ENCODE measurements at regions not wholly inside any gene's neighbourhood (a gene's known extent, or its start where the extent isn't known, plus 50 kb on each side); places are given as distances from the start of the nearest gene placed in this dataset.
"Not testable (repeated sequence)": the region's sequence is repeated elsewhere in the genome, so short reads cannot be mapped to it uniquely, and the experiment has no call there.

GRCh38 chr13:110978390-110978789 is 63.5 kb upstream of the ANKRD10 start:
- no peak for DNase-seq
- H3K9me3 ChIP-seq (replicated peaks in 1 of 3) = no peaks in the 10 kb centered on the region
- H3K27me3 ChIP-seq = no peaks in the 10 kb centered on the region
- H3K4me1 ChIP-seq (replicated peaks in 1 of 2) = no peaks in the 10 kb centered on the region
- no peak overlapping the region for H3K4me3 ChIP-seq
- H3K36me3 ChIP-seq (replicated peaks in 1 of 2) = no peaks in the 10 kb centered on the region
- no peak for TF ChIP-seq POLR2A (IDR thresholded peaks at IDR 0.05)
- TF ChIP-seq CTCF (IDR thresholded peaks at IDR 0.05) = no peak
- intact Hi-C loops (cut with DNase I) = no loop called here
- H3K27ac ChIP-seq = no peak overlapping the region

GRCh38 chr13:110976785-110977184 is 61.9 kb upstream of the ANKRD10 start:
- H3K27me3 ChIP-seq = no peaks in the 10 kb centered on the region
- intact Hi-C loops (cut with DNase I) = no loop called here

GRCh38 chr13:110973007-110973700 is 58.3 kb upstream of the ANKRD10 start:
- intact Hi-C loops (cut with DNase I) = no loop called here
- Histone ChIP-seq H3K27ac (no peak overlapping the region), H3K27me3 (no peaks in the 10 kb centered on the region), H3K9me3 (replicated peaks in 1 of 3) (peaks cover 0 to 5% (median 0%) of the 10 kb centered on the region in 3 donors), H3K4me1 (replicated peaks in 1 of 2) (no peaks in the 10 kb centered on the region), H3K4me3 (no peak overlapping the region), H3K36me3 (replicated peaks in 1 of 2) (no peaks in the 10 kb centered on the region)
- TF ChIP-seq CTCF (IDR thresholded peaks at IDR 0.05) (no peak), POLR2A (IDR thresholded peaks at IDR 0.05) (no peak)
- WGBS, 4 donors = 53 to 70% (median 69%) methylated on average over 1 of the region's 1 CpG
- no peak for DNase-seq

More at GRCh38 chr13:110976785-110977184, 61.9 kb upstream of the ANKRD10 start:
- Histone ChIP-seq H3K9me3 (replicated peaks in 1 of 3) (peaks cover 0 to 5% (median 0%) of the 10 kb centered on the region in 3 donors), H3K27ac (no peak overlapping the region), H3K4me3 (no peak overlapping the region), H3K36me3 (replicated peaks in 1 of 2) (no peaks in the 10 kb centered on the region), H3K4me1 (replicated peaks in 1 of 2) (no peaks in the 10 kb centered on the region)
- no peak for DNase-seq
- TF ChIP-seq CTCF (IDR thresholded peaks at IDR 0.05) (no peak), POLR2A (IDR thresholded peaks at IDR 0.05) (no peak)

- intact Hi-C loops (cut with DNase I) = no loop called here
- H3K4me3 ChIP-seq = no peak overlapping the region
- no peak for DNase-seq
- TF ChIP-seq CTCF (IDR thresholded peaks at IDR 0.05) (no peak), POLR2A (IDR thresholded peaks at IDR 0.05) (no peak)
- WGBS, 4 donors = 71 to 91% (median 88%) methylated on average over 1 of the region's 1 CpG
- H3K4me1 ChIP-seq (replicated peaks in 1 of 2) = no peaks in the 10 kb centered on the region
- H3K27ac ChIP-seq = no peak overlapping the region
- no peaks in the 10 kb centered on the region for H3K27me3 ChIP-seq
- no peaks in the 10 kb centered on the region for H3K36me3 ChIP-seq (replicated peaks in 1 of 2)
- H3K9me3 ChIP-seq (replicated peaks in 1 of 3) = peaks cover 0 to 5% (median 0%) of the 10 kb centered on the region in 3 donors
Observed at GRCh38 chr13:110971486-110971885, 56.6 kb upstream of the ANKRD10 start.

GRCh38 chr13:110967156-110967855 is 52.4 kb upstream of the ANKRD10 start:
- H3K4me1 ChIP-seq (replicated peaks in 1 of 2); intact Hi-C loops (cut with DNase I); H3K4me3 ChIP-seq; H3K9me3 ChIP-seq (replicated peaks in 1 of 3); H3K27me3 ChIP-seq; H3K27ac ChIP-seq; DNase-seq; H3K36me3 ChIP-seq (replicated peaks in 1 of 2): not testable (repeated sequence)
- WGBS, 4 donors = 80 to 85% (median 81%) methylated on average over 4 of the region's 4 CpGs
